ENCODE measurements at regions not wholly inside any gene's neighbourhood (a gene's known extent, or its start where the extent isn't known, plus 50 kb on each side); places are given as distances from the start of the nearest gene placed in this dataset.

- TF ChIP-seq ZBTB25 (CRISPR knock-in tag; IDR thresholded peaks at IDR 0.05) (no peak), GFI1 (CRISPR knock-in tag; IDR thresholded peaks at IDR 0.05; ENCODE audit: borderline replicate concordance) (no peak), FOXA3 (CRISPR knock-in tag; IDR thresholded peaks at IDR 0.05) (no peak), THAP8 (CRISPR knock-in tag; IDR thresholded peaks at IDR 0.05; ENCODE audit: borderline replicate concordance) (no peak), SSRP1 (CRISPR knock-in tag; IDR thresholded peaks at IDR 0.05) (no peak), ZEB1 (IDR thresholded peaks at IDR 0.05; ENCODE audit: insufficient replicate concordance, low read depth) (no peak), ZSCAN20 (CRISPR knock-in tag; IDR thresholded peaks at IDR 0.05; ENCODE audit: borderline replicate concordance) (no peak), ZNF800 (CRISPR knock-in tag; IDR thresholded peaks at IDR 0.05) (no peak), ZNF850 (CRISPR knock-in tag; conservative IDR thresholded peaks at IDR 0.05) (no peak), ZHX2 (IDR thresholded peaks at IDR 0.05; ENCODE audit: low read depth) (no peak), ZHX2 (CRISPR knock-in tag; IDR thresholded peaks at IDR 0.05; ENCODE audit: borderline replicate concordance) (no peak), ZNF576 (CRISPR knock-in tag; IDR thresholded peaks at IDR 0.05) (no peak), ZMAT5 (CRISPR knock-in tag; IDR thresholded peaks at IDR 0.05; ENCODE audit: borderline replicate concordance, low read depth) (no peak), ZNF749 (CRISPR knock-in tag; IDR thresholded peaks at IDR 0.05; ENCODE audit: borderline replicate concordance) (no peak)
- H3K4me1 ChIP-seq (ENCODE audit: insufficient read depth, low read length), result no peaks in the 10 kb centered on the region
- ATAC-seq, result no peak
- H3K9me3 ChIP-seq (ENCODE audit: low read length), result no peaks in the 10 kb centered on the region; the same call in 1 of the 2 replicates
- WGBS (ENCODE audit: low lambda C conversion rate), result 1% methylated on average over 4 of the region's 4 CpGs
- no peaks in the 10 kb centered on the region for H3K36me3 ChIP-seq (replicated peaks in 1 of 2; ENCODE audit: control insufficient read depth in 1 of 2, insufficient read depth in 2 of 2, low read length in 2 of 2)
- FAIRE-seq, result no peak
- no peaks in the 10 kb centered on the region for H3K27me3 ChIP-seq (ENCODE audit: control insufficient read depth in 1 of 2, insufficient read depth in 2 of 2, low read length in 2 of 2)
- no peak overlapping the region for H2AFZ ChIP-seq (ENCODE audit: low read length)
- ChIA-PET POLR2A (no interaction called here), CTCF (ENCODE audit: low intra/inter-chr PET ratio, low total read pairs) (no interaction called here)
- H3K4me3 ChIP-seq (replicated peaks in 1 of 3; ENCODE audit: insufficient read depth in 1 of 3, low read depth in 2 of 3, low read length in 3 of 3), result no peak overlapping the region
- no peak overlapping the region for H3K9ac ChIP-seq (ENCODE audit: insufficient read depth, low read depth, low read length)
- no peak for DNase-seq (ENCODE audit: low spot score)
- H3K27ac ChIP-seq (ENCODE audit: extremely low read length, insufficient read depth, low read length), result no peak overlapping the region
- no peak overlapping the region for H3K4me2 ChIP-seq (ENCODE audit: low read depth, low read length)
- intact Hi-C loops (cut with micrococcal nuclease; ENCODE audit: unreplicated experiment) (no loop called here), in situ Hi-C loops (cut with HindIII; ENCODE audit: extremely low pct_ligation_motif_present, low pct_unique_long_range_greater_than_20kb) (no loop called here)
- no peaks in the 10 kb centered on the region for H4K20me1 ChIP-seq (ENCODE audit: insufficient read depth, low read length)
- BruUV-seq (replicated peaks), result no TSS peak
- no peaks in the 10 kb centered on the region for H3K79me2 ChIP-seq (ENCODE audit: insufficient read depth, low read length)
These were observed 1010.2 kb downstream of the DNAJB9 start for GRCh38 chr7:109579901-109580300.
